ENCODE measurements at regions not wholly inside any gene's neighbourhood (a gene's known extent, or its start where the extent isn't known, plus 50 kb on each side); places are given as distances from the start of the nearest gene placed in this dataset.

DNA sequence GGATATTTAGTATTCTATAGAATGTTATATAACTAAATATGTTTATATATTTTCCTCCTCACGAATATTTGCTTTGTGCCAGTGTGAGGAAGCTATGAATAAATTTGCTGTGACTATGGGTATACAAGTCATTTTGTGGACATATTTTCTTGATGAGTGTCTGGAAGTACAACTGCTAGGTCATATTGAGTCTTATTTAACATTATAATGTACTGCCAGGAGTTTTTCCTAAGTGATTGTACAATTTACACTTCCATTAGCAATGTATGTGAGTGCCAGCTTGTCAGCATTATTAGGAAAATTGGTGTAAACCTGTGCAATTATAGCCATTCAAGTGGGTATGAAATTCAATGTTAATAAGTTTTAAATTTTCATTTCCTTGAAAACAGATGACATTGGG lies 1328.9 kb upstream of the TMEFF2 start:
- TF ChIP-seq, protein P1, sequence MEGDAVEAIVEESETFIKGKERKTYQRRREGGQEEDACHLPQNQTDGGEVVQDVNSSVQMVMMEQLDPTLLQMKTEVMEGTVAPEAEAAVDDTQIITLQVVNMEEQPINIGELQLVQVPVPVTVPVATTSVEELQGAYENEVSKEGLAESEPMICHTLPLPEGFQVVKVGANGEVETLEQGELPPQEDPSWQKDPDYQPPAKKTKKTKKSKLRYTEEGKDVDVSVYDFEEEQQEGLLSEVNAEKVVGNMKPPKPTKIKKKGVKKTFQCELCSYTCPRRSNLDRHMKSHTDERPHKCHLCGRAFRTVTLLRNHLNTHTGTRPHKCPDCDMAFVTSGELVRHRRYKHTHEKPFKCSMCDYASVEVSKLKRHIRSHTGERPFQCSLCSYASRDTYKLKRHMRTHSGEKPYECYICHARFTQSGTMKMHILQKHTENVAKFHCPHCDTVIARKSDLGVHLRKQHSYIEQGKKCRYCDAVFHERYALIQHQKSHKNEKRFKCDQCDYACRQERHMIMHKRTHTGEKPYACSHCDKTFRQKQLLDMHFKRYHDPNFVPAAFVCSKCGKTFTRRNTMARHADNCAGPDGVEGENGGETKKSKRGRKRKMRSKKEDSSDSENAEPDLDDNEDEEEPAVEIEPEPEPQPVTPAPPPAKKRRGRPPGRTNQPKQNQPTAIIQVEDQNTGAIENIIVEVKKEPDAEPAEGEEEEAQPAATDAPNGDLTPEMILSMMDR (IDR thresholded peaks at IDR 0.05; ENCODE audit: insufficient read depth, low read depth, low read length) = no peak
- DNase-seq (ENCODE audit: low read depth) = no peak
- no peak overlapping the region for H3K4me3 ChIP-seq (ENCODE audit: low read depth, low read length)

DNA sequence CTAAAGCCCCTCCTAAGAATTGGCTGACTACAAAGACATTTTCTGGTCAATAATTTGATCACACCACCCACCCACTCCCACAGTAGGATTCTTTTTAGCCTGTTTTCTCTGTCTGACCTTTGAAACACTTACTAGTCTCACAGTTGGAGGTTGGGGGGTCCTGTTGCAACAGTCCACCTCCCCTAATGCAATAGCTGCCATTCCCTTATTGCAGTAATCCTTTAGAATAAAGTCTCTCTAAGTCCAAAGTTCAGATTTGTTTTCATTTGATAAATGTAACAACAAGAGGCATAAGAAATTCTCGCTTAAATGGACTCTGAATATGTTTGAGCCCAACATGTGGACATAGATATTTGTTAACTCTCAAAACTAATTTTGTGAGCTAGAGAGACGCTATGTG lies 1326.8 kb upstream of the TMEFF2 start:
- no peak for DNase-seq (ENCODE audit: low read depth)
- no peak overlapping the region for H3K4me3 ChIP-seq (ENCODE audit: low read depth, low read length)
- TF ChIP-seq, protein P1 (IDR thresholded peaks at IDR 0.05; ENCODE audit: insufficient read depth, low read depth, low read length) = no peak

DNA sequence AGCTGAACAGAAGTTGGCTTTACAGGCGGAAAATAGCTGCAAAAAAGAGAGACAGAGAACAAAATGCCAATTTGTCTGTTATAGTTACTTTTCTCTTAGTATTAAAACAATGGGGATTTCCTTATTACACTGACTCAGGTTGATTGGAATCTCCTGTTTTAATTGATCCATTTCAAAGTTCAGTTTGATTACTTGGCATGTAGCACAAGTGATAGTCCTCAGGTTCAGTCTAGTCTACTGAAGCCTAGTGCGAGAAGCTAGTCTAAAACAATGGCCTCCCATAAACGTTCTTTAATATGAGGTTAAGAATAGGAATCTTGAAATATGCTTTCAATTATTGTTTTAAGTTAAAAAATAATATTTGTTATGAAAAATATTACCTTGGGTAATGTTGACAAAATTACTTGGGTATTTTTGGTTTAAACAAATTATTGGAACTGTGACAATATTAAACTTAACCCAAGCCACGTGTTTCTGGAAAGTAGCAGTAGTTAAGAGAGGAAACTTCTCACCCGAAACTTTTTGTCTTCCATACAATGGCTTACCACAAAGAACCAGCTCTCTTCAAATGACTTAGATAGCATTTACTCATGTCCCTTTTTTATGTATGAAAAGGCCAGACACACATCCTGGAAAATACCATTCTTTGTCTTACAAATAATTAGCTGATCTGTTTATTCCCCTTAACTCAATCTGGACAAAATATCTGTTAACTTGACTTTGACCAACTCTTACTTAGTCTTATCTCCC lies 1326.2 kb upstream of the TMEFF2 start:
- H3K4me3 ChIP-seq (ENCODE audit: low read depth, low read length) = no peak overlapping the region
- TF ChIP-seq, protein P1 (IDR thresholded peaks at IDR 0.05; ENCODE audit: insufficient read depth, low read depth, low read length) = no peak
- no peak for DNase-seq (ENCODE audit: low read depth)

DNA sequence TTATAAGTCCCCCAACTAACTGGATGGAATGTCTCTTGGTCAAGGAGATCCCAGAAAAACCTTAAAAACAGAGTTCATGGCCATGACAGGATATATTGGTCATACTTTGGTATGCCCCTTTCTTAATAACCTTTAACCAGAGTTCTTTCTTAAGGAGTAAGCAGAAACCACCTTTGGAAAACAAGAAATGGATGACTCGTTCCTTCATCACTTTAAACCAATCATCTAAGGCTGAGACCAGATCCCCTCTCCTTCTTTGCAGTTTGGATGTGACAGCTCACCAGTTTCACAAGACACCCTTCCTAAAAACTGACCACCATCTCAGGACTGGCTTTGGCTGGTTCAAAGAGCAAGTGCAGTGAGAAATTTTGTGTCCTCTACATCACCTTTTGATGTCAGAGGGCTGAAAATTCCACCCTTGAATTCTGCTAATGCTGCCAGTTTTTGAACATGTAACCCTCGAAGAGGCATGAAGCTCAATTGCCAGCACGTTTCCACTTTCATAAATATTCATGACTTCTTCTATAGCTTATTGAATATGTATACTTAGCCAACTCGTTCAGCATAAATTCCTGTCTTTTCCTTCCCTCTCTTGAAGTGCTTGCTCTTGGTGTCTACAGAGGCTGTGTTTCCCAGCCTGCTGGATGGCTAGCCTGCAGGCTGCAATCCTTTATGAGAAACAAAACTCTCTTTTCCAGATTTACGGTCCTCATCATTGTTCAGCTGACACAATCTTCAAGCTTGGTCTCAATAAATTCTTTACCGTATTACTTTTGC lies 1323.5 kb upstream of the TMEFF2 start:
- no peak for DNase-seq (ENCODE audit: low read depth)
- TF ChIP-seq, protein P1 (IDR thresholded peaks at IDR 0.05; ENCODE audit: insufficient read depth, low read depth, low read length) = no peak
- no peak overlapping the region for H3K4me3 ChIP-seq (ENCODE audit: low read depth, low read length)

DNA sequence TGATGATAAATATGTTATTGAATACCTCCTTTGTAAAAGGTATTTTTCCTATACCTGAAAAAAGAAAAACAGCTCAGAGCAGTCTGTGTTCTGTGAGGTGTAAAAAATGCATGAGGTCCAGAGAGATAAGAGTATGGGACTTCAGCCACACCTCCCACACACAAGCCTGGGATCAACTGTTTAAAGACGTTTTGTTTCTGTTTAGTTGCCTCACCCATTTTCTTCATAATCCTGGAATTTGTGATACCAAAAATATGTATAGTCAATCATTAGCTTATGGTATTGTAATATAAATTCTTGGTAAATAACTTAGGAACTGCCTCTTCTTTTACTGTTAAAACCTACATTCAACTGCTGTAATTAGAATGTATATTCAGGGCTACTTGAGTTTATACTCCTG lies 1322.9 kb upstream of the TMEFF2 start:
- DNase-seq (ENCODE audit: low read depth) = no peak
- H3K4me3 ChIP-seq (ENCODE audit: low read depth, low read length) = no peak overlapping the region

DNA sequence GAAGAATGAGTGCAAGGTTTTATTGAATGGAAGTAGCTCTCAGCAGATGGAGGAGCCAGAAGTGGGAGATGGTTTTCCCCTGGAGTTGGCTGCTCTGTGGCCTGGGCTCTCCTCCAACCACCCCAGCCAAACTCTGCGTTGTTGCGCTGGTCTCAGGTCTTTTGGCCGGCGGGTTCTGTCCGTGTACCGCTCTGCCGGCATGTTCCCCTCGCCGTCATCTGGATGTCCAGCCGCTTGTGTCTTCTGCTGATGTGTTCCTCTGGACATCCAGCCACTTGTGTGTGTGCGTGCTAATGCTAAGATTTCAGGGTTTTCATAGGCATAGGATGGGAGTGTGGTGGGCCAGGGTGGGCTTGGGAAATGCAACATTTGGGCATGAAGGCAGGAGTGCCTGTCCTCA lies 1311.3 kb upstream of the TMEFF2 start:
- H3K4me3 ChIP-seq (ENCODE audit: low read depth, low read length) = no peak overlapping the region
- TF ChIP-seq, protein P1 (IDR thresholded peaks at IDR 0.05; ENCODE audit: insufficient read depth, low read depth, low read length) = no peak
- no peak for DNase-seq (ENCODE audit: low read depth)

More for the DNA sequence above, 1322.9 kb upstream of the TMEFF2 start:
- TF ChIP-seq, protein P1 (IDR thresholded peaks at IDR 0.05; ENCODE audit: insufficient read depth, low read depth, low read length) = no peak

Data from fibroblast of villous mesenchyme (primary cell).